Aorta (tissue), 5 donors: ENCODE measurements at regions not wholly inside any gene's neighbourhood (a gene's known extent, or its start where the extent isn't known, plus 50 kb on each side); places are given as distances from the start of the nearest gene placed in this dataset.

Experiments used
- ATAC-seq: fragments of 200-7000 bp; cut with Tn5 transposase; one replicate; pipeline ENCODE4 v1.9.1; 2022; ENCODE audit warnings: moderate library complexity; ENCODE audit not compliant: low FRiP score
- DNase-seq, 2 donors: peaks; one replicate each; pipeline ENCODE4 v3.0.0-alpha.2; 2020
- H3K27ac ChIP-seq, 2 donors: one replicate each; pipeline ENCODE4 v1.5.1; 2013; ENCODE audit warnings: low read length in 2 of 2, mild to moderate bottlenecking in 2 of 2, moderate library complexity in 2 of 2, control low read depth in 1 of 2, inconsistent platforms in 1 of 2, low read depth in 1 of 2
- H3K27me3 ChIP-seq, 2 donors: one replicate each; pipeline ENCODE4 v1.6.1; 2013; ENCODE audit warnings: control low read depth in 1 of 2, low read length in 1 of 2, mild to moderate bottlenecking in 1 of 2, moderate library complexity in 1 of 2; ENCODE audit not compliant: insufficient read depth in 2 of 2, control insufficient read depth in 1 of 2
- H3K36me3 ChIP-seq, 2 donors: one replicate each; pipeline ENCODE4 v1.6.1; 2013; ENCODE audit warnings: control low read depth in 1 of 2, low read length in 1 of 2, mild to moderate bottlenecking in 1 of 2; ENCODE audit not compliant: insufficient read depth in 2 of 2, control insufficient read depth in 1 of 2
- H3K4me1 ChIP-seq, 2 donors: one replicate each; pipeline ENCODE4 v1.6.1; 2013; ENCODE audit warnings: low read length in 2 of 2, control low read depth in 1 of 2, mild to moderate bottlenecking in 1 of 2, moderate library complexity in 1 of 2; ENCODE audit not compliant: insufficient read depth in 2 of 2, control insufficient read depth in 1 of 2
- H3K4me3 ChIP-seq, 2 donors: one replicate each; pipeline ENCODE4 v1.5.1; 2013; ENCODE audit warnings: low read length in 2 of 2, control low read depth in 1 of 2, mild to moderate bottlenecking in 1 of 2
- H3K9me3 ChIP-seq: one replicate; pipeline ENCODE4 v1.6.1; 2013; ENCODE audit warnings: mild to moderate bottlenecking, low read length; ENCODE audit not compliant: control insufficient read depth
- WGBS, 2 donors: extraction: QIAGEN DNeasy Blood & Tissue Kit; methylation state at CpG; one replicate each; pipeline ENCODE4 v1.1.7; 2013; 5-methylcytosine and 5-hydroxymethylcytosine counted together
- intact Hi-C, 2 donors: fragments of 100-400 bp; cut with DNase I; formaldehyde crosslinking; loops; one replicate each; pipeline versions ENCODE4 v1.14.2 to v1.15.0; 2022
- donor health status: healthy with polysubstance abuse.
- donor health status: Bipolar disorder and iron deficiency.
- donor health status: DM: no; HTN: no; CAD: no.
- donor health status: DM: no; HTN: no; CAD: no.
- donor health status: DM: yes; HTN: yes; CAD: no.

DNA sequence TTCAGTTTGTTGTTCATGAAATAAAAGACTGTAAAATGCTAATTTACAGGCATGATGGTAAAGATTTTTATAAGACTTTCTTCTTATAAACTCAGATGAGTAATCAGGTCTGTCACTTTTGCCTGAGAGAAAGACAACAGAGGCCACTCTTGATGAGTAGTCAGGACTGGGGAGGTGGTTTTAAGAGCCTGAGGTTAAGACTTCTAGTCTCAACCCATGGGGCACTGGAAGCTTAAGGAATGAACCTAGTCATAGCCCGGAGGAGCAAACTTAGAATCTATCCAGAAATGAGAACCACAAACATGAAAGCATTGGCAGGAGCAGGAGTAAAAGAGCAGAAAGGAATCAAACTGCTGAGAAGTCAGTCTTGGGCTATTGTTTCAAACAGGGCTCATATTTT, 846.3 kb upstream of the ARPP21 start:
- intact Hi-C loops, result no loop called here

DNA sequence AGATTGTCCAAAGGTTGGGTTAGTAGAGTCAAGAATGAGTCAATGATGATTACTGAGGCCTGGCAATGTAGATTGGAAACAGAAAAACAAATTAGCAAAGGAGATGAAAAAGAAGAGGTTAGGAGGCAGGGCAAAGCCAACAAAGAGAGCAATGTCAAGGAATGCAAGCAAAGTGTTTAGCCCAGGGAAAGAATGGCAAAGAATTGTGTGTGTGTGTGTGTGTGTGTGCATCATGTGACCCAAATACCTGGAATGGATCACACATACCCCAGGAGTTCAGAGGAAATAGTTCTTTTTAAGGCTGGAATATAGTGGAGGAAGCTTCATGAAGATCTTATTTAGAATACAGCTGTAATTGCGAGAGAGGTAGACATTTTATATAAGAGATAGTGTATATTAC, 831.7 kb upstream of the ARPP21 start:
- H3K4me1 ChIP-seq, result no peaks in the 10 kb centered on the region
- no peaks in the 10 kb centered on the region for H3K36me3 ChIP-seq
- intact Hi-C loops, result no loop called here
- DNase-seq (no peak), ATAC-seq (no peak)
- no peaks in the 10 kb centered on the region for H3K9me3 ChIP-seq
- WGBS, 2 donors, result 97 to 100% methylated on average over 1 of the region's 1 CpG
- no peak overlapping the region for H3K4me3 ChIP-seq
- H3K27ac ChIP-seq, result no peak overlapping the region
- H3K27me3 ChIP-seq, result no peaks in the 10 kb centered on the region

More for the DNA sequence above, 846.3 kb upstream of the ARPP21 start:
- Histone ChIP-seq H3K36me3 (no peaks in the 10 kb centered on the region), H3K27me3 (no peaks in the 10 kb centered on the region), H3K4me3 (no peak overlapping the region), H3K9me3 (no peaks in the 10 kb centered on the region), H3K27ac (no peak overlapping the region), H3K4me1 (no peaks in the 10 kb centered on the region)
- ATAC-seq (no peak), DNase-seq (no peak)
- 66 to 72% methylated on average over 1 of the region's 1 CpG for WGBS, 2 donors

DNA sequence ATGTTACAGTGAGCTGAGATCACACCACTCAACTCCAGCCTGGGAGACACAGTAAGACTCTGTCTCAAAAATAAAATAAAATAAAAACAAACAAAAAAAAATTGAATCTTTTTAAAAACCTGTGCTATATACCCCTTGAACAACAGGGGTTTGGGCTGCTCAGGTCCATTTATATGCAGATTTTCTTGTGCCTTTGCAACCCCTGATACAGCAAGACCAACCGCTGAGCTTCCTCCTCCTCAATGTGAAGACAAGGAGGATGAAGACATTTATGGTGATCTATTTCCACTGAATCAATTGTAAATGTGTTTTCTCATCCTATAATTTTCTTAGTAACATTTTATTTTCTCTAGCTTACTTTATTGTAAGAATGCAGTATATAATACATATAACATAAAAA, 831.0 kb upstream of the ARPP21 start:
- Histone ChIP-seq H3K4me1 (no peaks in the 10 kb centered on the region), H3K27me3 (no peaks in the 10 kb centered on the region), H3K4me3 (no peak overlapping the region), H3K27ac (no peak overlapping the region), H3K9me3 (no peaks in the 10 kb centered on the region), H3K36me3 (no peaks in the 10 kb centered on the region)
- 94 to 100% methylated on average over 1 of the region's 1 CpG for WGBS, 2 donors
- intact Hi-C loops, result no loop called here
- ATAC-seq, result no peak
- no peak for DNase-seq

DNA sequence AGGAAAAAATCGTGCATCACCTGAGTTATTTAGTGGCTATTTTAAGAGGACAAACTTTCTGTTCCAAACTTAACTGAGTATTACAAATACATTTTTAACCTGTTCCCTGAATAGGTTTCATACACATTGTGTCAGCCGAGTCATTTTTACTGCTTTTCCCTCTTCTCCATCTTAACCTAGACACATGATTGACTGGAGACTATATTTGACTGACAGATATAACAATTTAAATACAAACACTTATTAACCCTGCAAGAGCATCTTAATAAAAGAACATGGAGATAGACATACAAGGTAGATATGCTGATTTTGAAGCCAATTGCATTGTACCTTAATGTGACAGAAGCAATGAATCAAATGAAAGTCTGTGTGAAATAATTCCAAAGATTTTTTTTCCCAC, 810.5 kb upstream of the ARPP21 start:
- DNase-seq (no peak), ATAC-seq (no peak)
- Histone ChIP-seq H3K27ac (no peak overlapping the region), H3K27me3 (no peaks in the 10 kb centered on the region), H3K4me1 (no peaks in the 10 kb centered on the region), H3K36me3 (no peaks in the 10 kb centered on the region), H3K4me3 (no peak overlapping the region), H3K9me3 (no peaks in the 10 kb centered on the region)
- WGBS, 2 donors, result 83 to 86% methylated on average over 2 of the region's 2 CpGs
- intact Hi-C loops, result no loop called here

DNA sequence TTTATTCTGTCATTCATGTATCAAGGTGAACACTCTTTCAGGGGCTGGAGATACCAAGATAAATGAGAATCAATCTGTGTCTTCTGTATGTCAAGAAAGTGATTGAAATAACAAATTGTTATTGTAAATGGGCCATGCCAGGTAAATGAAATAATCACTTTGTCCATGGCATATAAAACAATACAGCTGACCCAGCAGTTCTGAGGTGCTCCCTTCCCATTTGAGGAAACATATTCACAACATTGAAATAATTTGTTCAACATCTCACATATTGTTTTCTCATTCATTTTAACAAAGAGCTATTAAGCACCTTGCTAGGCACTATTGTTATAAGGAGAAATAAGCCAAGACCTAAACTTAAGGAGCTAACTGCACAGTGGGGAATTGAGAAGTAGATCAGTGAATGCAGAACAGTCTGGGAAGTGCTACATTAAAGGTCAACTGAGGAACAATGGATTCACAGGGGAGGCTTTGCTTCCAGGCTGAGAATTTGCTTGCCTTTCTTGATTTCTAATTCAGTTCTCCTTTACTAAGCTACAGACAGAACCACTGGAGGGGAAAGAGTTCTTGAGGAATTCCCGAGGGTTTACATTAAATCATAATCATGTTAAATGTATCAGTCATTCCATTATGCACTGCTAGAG, 806.3 kb upstream of the ARPP21 start:
- Histone ChIP-seq H3K4me1 (no peaks in the 10 kb centered on the region), H3K27ac (no peak overlapping the region), H3K36me3 (no peaks in the 10 kb centered on the region), H3K9me3 (no peaks in the 10 kb centered on the region), H3K4me3 (no peak overlapping the region), H3K27me3 (no peaks in the 10 kb centered on the region)
- WGBS, 2 donors, result 51 to 70% methylated on average over 1 of the region's 1 CpG
- DNase-seq (no peak), ATAC-seq (no peak)
- intact Hi-C loops, result no loop called here

DNA sequence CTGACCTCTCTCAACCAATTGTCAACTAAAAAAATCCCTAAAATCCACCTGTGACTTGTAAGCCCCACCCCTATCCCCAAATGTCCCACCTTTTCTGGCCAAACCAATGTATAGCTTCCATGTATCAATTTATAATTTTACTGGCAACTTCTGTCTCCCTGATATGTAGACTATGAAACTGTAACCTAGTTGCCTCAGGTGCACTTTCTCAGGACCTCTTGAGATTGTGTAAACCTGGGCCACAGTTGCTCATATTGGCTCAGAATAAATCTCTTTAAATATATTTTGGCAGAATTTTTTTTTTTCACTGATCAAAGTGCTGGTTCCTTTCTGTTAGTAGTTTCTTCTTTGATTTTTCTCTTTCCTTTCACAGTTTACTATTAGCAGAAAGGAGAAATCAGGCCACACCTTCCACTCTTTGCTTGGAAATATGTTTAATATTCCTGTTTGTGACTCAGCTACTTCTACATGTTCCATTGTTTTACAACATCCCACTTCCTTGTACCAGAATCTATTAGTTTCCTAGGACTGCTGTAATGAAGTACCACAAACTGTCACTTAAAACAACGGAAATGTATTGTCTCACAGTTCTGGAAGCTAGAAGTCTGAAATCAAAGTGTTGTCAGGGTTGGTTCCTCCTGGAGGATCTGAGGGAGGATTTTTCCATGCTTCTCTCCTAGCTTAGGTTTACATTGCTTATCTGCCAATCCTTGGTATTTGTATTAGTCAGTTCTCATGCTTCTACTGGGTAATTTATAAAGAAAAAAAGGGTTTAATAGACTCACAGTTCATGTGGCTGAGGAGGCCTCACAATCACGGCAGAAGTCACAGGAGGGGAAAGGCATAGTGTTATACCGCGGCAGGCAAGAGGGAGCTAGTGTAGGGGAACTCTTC, 801.2 kb upstream of the ARPP21 start:
- no peak for ATAC-seq
- 53 to 65% methylated on average over 4 of the region's 4 CpGs for WGBS, 2 donors

DNA sequence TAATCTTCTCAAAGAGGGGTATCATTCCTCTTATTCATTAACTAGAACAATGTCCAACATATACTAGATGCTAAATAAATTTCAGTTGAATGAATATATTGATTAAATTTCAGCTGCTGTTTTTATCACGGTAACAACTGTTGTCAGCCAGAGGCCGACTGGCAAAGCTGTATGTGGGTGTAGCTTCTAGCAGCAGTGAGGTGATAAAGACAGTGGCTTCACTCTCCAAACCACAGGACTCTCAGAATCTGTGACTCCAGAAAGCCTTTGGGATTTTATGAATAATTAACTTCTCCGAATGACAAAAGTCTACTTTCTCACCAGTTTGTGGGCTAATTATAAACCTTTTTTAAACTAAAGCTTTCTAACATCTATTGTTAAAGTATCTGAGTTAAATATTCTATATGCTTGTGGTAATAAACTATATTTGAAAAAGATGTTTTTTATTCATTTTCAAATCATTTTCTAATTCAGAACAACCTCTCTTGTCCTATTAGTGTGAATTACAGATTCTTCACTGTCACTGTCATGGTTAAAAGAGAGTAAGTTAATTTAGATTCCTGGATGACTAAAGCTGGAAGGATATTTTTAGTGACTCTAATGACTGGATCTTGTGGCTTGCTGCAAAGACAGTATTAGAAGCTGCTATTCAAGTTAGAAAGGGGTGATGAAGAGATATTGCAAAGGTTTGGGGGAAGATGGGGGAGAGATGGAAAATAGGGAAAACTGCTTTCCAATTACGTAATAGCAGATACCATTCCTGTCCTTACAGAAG, 796.4 kb upstream of the ARPP21 start:
- no peaks in the 10 kb centered on the region for H3K36me3 ChIP-seq

More for the DNA sequence above, 801.2 kb upstream of the ARPP21 start:
- intact Hi-C loops, result no loop called here
- H3K9me3 ChIP-seq, result no peaks in the 10 kb centered on the region
- no peaks in the 10 kb centered on the region for H3K4me1 ChIP-seq
- DNase-seq, result no peak
- H3K4me3 ChIP-seq, result no peak overlapping the region
- H3K36me3 ChIP-seq, result no peaks in the 10 kb centered on the region
- no peaks in the 10 kb centered on the region for H3K27me3 ChIP-seq
- no peak overlapping the region for H3K27ac ChIP-seq

DNA sequence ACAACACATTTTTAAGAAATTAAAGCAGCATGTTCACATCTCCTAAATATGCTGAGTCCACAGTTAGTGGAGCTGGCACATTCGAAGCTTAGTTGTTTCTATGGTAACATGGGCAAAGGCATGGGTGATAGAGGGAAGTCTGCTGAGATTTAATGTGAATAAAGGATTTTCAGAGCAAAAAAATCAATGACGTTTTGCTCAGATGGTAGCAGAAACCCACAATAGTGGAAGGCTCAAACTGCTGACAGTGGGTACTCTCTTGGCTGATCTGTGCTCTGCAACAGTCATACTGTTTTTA, 795.1 kb upstream of the ARPP21 start:
- Histone ChIP-seq H3K4me1 (no peaks in the 10 kb centered on the region), H3K4me3 (no peak overlapping the region), H3K36me3 (no peaks in the 10 kb centered on the region), H3K27ac (no peak overlapping the region), H3K9me3 (no peaks in the 10 kb centered on the region), H3K27me3 (no peaks in the 10 kb centered on the region)
- ATAC-seq, result no peak
- 26 to 28% methylated on average over 2 of the region's 2 CpGs for WGBS, 2 donors
- no peak for DNase-seq
- intact Hi-C loops, result loop anchor here in 1 of 2 donors (10.0 kb wide), 1 partner anchor 139 kb away; no protein-coding TSS in a partner anchor

More for the DNA sequence above, 796.4 kb upstream of the ARPP21 start:
- H3K4me3 ChIP-seq, result no peak overlapping the region
- DNase-seq (no peak), ATAC-seq (no peak)
- H3K9me3 ChIP-seq, result no peaks in the 10 kb centered on the region
- H3K4me1 ChIP-seq, result no peaks in the 10 kb centered on the region
- H3K27me3 ChIP-seq, result no peaks in the 10 kb centered on the region
- 73 to 74% methylated on average over 4 of the region's 4 CpGs for WGBS, 2 donors
- no peak overlapping the region for H3K27ac ChIP-seq
- intact Hi-C loops, result loop anchor here in 1 of 2 donors (10.0 kb wide), 1 partner anchor 138 kb away; no protein-coding TSS in a partner anchor
